DMS 273 (cell line): ENCODE measurements at regions not wholly inside any gene's neighbourhood (a gene's known extent, or its start where the extent isn't known, plus 50 kb on each side); places are given as distances from the start of the nearest gene placed in this dataset.
"Not testable (repeated sequence)": the region's sequence is repeated elsewhere in the genome, so short reads cannot be mapped to it uniquely, and the experiment has no call there.

Experiments used
- DNase-seq: peaks from one replicate; lab custom pipeline; 2025; ENCODE audit not compliant: unreplicated experiment; lab: John Stamatoyannopoulos, UW

- DNase-seq, result no peak
Observed at GRCh38 chr4:91653067-91653466, 650.7 kb upstream of the GRID2 start.

GRCh38 chr4:91681091-91681490, 622.7 kb upstream of the GRID2 start:
- no peak for DNase-seq

DNA sequence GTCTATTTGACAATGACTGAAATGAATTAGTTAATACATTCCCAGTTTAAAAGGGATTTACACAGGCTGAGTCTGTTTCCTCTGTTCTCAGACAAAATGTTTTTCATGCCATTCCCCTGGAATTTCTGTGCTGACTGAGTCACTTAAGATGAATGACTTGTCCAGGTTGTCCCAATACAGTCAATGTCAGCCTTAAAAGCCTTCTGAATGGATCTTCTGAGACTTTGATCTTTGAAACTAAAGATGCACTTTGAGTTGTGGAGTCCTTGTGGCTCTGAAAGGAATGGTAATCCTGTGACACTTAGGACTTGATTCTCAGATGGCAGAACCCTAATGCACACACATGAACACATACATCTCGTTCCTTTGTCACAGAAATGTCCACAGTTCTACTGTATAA, 622.2 kb upstream of the GRID2 start:
- no peak for DNase-seq

DNA sequence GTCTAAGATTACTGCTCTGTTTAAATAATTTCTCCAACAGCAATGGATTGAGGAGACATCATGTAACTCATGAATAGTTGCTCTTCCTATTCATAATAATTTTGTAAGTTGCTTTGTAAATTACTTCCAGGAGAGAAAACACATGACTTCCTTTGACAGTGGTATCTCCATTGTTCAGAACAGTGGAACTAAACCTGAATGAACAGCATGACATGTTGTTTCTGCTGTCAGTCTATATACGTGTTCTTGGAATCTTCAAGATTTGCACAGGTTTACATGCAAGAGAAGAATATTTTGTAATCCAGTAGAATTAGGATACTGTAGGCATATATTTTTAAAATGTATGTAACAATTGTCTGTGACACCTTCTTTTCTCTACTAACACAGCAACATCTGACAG, 618.8 kb upstream of the GRID2 start:
- DNase-seq, result no peak

DNA sequence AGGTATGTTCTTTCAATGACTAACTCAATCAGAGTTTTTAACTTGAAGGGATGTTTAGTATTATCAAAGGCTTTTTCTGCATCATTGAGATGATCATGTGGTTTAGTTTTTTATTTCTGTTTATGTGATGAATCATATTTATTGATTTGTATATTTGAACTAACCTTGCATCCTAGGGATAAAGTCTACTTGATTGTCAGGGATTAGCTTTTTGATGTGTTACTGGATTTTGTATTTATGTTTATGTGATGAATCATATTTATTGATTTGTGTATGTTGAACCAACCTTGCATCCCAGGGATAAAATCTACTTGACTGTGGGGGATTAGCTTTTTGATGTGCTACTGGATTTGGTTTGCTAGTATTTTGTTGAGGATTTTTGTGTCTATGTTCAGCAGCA, 615.4 kb upstream of the GRID2 start:
- DNase-seq, result no peak

DNA sequence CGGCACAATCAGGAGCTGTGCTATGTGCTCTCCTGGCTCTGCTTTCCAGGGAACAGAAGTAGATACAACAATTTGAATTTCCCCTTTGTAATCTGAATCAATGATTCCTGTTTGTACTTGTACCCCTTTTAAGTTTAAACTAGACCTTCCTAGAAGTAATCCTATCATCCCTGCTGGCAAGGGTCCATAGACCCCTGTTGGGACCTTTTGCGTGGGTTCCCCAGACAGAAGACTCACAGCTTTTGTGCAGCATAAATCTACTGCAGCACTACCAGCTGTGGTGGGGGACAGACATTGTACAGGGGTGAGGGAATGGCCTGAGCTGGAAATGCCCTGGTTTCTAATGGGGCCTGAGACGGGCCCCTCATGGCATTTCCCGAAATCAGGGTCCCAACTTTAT, 604.1 kb upstream of the GRID2 start:
- DNase-seq, result not testable (repeated sequence)

GRCh38 chr4:91729851-91730250, 573.9 kb upstream of the GRID2 start:
- no peak for DNase-seq

GRCh38 chr4:91734682-91735081, 569.1 kb upstream of the GRID2 start:
- DNase-seq, result peak; percentile 11

GRCh38 chr4:91738831-91739230, 564.9 kb upstream of the GRID2 start:
- DNase-seq, result not testable (repeated sequence)

DNA sequence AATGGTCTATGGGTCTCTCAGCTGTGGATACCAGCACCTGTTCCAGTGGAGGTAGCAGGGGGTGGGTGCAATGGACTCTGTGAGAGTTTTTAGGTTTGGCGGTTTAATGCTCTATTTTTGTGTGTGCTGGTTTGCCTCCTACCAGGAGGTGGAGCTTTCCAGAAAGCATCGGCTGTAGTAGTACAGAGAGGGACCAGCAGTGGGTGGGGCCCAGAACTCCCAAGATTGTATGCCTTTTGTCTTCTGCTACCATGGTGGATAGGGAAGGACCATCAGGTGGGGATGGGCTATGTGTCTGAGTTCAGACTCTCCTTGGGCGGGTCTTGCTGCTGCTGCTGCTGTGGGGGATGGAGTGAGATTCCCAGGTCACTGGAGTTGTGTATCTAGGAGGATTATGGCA, 557.2 kb upstream of the GRID2 start:
- DNase-seq, result no peak

- no peak for DNase-seq
Observed at GRCh38 chr4:91751961-91752360, 551.8 kb upstream of the GRID2 start.

DNA sequence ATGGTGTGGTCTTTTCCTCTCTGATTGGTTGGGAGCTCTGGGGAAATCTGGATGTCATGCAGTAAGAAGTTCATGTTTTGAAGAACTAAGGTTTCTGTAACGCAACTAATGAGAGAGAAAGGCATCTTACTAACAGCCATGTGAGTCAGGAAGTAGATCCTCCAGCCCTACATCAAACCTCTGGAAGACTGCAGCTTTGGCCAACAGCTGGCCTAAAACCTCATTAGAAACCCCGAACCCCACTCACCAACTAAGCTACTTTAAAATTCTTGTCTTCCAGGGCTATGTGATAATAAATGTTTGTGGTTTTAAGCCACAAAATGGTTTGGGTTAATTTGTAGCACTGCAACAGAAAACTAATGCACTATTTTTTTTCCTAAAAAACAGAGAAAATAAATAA, 549.0 kb upstream of the GRID2 start:
- DNase-seq, result no peak

GRCh38 chr4:91758487-91758886, 545.3 kb upstream of the GRID2 start:
- DNase-seq, result peak; percentile 30

DNA sequence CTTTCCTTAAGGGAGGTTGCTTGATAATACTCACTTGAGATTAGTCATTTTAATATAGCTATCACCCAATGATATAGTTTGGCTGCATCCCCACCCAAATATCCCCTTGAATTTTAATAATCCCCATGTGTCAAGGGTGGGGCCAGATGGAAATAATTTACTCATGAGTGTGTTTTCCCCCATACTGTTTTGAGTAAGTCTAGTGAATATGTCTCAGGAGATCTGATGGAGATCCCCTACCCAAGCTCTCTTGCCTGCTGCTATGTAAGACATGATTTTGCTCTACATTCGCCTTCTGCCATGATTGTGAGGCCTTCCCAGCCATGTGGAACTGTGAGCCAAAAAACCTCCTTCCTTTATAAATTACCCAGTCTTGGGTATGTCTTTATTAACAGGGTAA, 539.7 kb upstream of the GRID2 start:
- DNase-seq, result no peak

DNA sequence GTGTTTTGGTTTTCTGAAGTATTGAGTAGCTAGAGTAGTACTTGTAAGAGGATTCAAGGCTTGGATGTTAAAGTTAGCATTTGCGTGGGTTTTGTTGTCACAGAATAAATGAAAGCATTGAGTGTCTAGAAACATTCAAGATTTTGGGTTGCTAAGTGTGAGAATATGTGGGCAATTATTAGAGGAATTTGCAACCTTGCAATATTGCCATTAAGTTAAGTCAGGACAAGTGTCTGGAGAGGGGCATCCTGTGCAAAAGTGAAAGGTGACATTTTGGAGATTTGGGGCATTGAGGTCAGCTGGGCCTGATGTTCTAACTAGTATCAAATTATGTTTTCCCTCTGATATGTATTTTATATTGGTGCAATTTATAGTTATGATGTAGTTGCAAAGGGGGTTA, 533.9 kb upstream of the GRID2 start:
- DNase-seq, result no peak

DNA sequence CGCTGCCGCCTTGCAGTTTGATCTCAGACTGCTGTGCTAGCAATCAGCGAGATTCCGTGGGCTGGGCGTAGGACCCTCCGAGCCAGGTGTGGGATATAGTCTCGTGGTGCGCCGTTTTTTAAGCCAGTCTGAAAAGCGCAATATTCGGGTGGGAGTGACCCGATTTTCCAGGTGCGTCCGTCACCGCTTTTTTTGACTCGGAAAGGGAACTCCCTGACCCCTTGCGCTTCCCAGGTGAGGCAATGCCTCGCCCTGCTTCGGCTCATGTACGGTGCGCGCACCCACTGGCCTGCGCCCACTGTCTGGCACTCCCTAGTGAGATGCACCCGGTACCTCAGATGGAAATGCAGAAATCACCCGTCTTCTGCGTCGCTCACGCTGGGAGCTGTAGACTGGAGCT, 512.1 kb upstream of the GRID2 start:
- DNase-seq, result peak; percentile 4

DNA sequence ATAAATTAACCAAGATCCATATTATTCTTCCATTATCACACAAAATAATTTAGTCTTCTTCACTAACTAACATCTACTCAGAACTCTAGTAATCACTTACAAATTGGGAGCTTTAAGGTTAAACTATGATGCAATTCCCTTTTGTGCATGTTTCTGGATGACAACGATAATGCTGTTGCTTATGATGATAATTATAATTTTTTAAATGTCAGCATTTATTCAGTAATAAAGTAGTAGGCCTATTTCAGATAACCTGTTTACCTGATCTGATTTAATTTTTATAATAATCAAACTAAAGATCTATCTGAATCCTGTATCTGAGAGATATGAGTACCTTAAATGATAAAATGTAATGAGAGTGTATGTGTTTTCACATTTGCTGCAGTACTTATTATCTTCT, 507.8 kb upstream of the GRID2 start:
- no peak for DNase-seq

GRCh38 chr4:91812319-91812718, 491.4 kb upstream of the GRID2 start:
- DNase-seq, result no peak

DNA sequence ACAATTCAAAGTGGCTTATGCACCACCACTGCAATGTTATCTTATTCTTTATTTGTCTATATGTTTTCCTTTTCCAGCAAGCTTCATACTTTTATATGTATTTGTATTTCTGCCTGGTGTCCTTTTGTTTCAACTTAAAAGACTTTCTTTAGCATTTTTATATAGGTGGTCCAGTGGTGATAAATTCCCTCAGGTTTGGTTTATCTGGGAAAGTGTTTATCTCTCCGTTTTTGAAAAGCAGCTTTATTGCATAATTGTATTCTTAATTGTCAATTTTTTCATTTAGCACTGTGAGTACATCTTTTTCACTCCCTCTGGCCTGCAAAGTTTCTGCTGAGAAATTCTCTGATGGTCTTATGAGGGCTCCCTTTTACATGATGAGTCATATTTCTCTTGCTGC, 479.0 kb upstream of the GRID2 start:
- DNase-seq, result no peak

GRCh38 chr4:91826186-91826585, 477.6 kb upstream of the GRID2 start:
- DNase-seq, result no peak

- no peak for DNase-seq
Observed at GRCh38 chr4:91827914-91828313, 475.9 kb upstream of the GRID2 start.

DNA sequence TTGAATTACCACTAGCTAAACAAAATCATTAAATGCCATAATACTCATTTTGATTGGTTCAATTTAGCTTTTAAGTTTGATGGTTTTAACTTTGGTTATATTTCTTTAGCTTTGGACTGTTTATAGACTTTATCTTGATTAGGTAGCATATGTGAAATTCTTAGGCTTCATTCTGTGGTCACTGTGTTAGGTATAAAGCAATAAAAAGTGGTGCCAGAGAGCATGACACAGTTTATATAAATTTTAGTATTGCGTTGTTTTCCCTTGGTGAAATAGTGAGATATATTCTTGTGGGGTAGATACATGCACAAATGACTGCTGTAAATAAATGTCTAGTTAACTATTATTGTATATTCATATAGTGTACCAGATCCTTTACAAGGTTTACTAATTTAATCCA, 474.2 kb upstream of the GRID2 start:
- DNase-seq, result no peak

- DNase-seq, result no peak
Observed at GRCh38 chr4:91830681-91831395, 472.9 kb upstream of the GRID2 start.
